H1 (cell line): ENCODE measurements at regions not wholly inside any gene's neighbourhood (a gene's known extent, or its start where the extent isn't known, plus 50 kb on each side); places are given as distances from the start of the nearest gene placed in this dataset.

ENCODE experiments used
- BRCA1 ChIP-seq: IDR thresholded peaks from 2 replicates; pipeline ENCODE4 v1.6.1; 2012; ENCODE audit warnings: low read depth, low read length, improper control_type of control experiment
- EP300 ChIP-seq, 2 experiments: IDR thresholded peaks; 1 replicate in 1 of 2; 2 replicates in 1 of 2; pipeline ENCODE4 v1.6.1; 2011 to 2012; ENCODE audit warnings: low read depth in 2 of 2, low read length in 2 of 2, mild to moderate bottlenecking in 2 of 2, borderline replicate concordance in 1 of 2, inconsistent platforms in 1 of 2, moderate library complexity in 1 of 2
- GTF2F1 ChIP-seq: IDR thresholded peaks from 2 replicates; pipeline ENCODE4 v1.6.1; 2012; ENCODE audit warnings: low read depth, low read length, improper control_type of control experiment, borderline replicate concordance
- JUN ChIP-seq: IDR thresholded peaks from 2 replicates; pipeline ENCODE4 v1.6.1; 2011; ENCODE audit warnings: low read depth, mild to moderate bottlenecking, improper control_type of control experiment, low read length
- NRF1 ChIP-seq: IDR thresholded peaks from 2 replicates; pipeline ENCODE4 v1.6.1; 2011; ENCODE audit warnings: mild to moderate bottlenecking, low read depth, low read length, improper control_type of control experiment
- PHF8 ChIP-seq: fragments of 200-600 bp; sonication (generic); conservative IDR thresholded peaks from 2 replicates; pipeline ENCODE4 v1.7.1; 2012; ENCODE audit warnings: low read depth, mild to moderate bottlenecking, inconsistent platforms, low read length, moderate library complexity
- POLR2A ChIP-seq, 2 experiments: IDR thresholded peaks; 1 replicate in 1 of 2; 2 replicates in 1 of 2; pipeline ENCODE4 v1.6.1; 2011; ENCODE audit warnings: low read depth in 2 of 2, low read length in 2 of 2, mild to moderate bottlenecking in 2 of 2; ENCODE audit errors: control extremely low read depth in 1 of 2
- POLR2AphosphoS5 ChIP-seq: IDR thresholded peaks from 2 replicates; pipeline ENCODE4 v1.6.1; 2011; ENCODE audit warnings: low read depth, low read length
- RBBP5 ChIP-seq: IDR thresholded peaks from 2 replicates; pipeline ENCODE4 v1.7.1; 2012; ENCODE audit warnings: low read depth, mild to moderate bottlenecking, inconsistent platforms, low read length, moderate library complexity, borderline replicate concordance
- RFX5 ChIP-seq: IDR thresholded peaks from 2 replicates; pipeline ENCODE4 v1.6.1; 2011; ENCODE audit warnings: low read depth, low read length, improper control_type of control experiment, borderline replicate concordance
- TF ChIP-seq, protein P1 (sequence below), 3 experiments: IDR thresholded peaks; 1 replicate in 2 of 3; 2 replicates in 1 of 3; pipeline versions ENCODE4 v1.5.1 to v1.6.1; 2011; ENCODE audit warnings: low read length in 3 of 3, mild to moderate bottlenecking in 3 of 3, inconsistent platforms in 2 of 3, low read depth in 1 of 3, moderate library complexity in 1 of 3; ENCODE audit not compliant: insufficient read depth in 1 of 3; ENCODE audit errors: control extremely low read depth in 1 of 3
- TF ChIP-seq, protein P2 (sequence below): IDR thresholded peaks from 2 replicates; pipeline ENCODE4 v1.6.1; 2012; ENCODE audit warnings: inconsistent platforms
- TF ChIP-seq, protein P3 (sequence below): IDR thresholded peaks from 2 replicates; pipeline ENCODE4 v1.6.1; 2012; ENCODE audit warnings: low read length, inconsistent platforms

DNA sequence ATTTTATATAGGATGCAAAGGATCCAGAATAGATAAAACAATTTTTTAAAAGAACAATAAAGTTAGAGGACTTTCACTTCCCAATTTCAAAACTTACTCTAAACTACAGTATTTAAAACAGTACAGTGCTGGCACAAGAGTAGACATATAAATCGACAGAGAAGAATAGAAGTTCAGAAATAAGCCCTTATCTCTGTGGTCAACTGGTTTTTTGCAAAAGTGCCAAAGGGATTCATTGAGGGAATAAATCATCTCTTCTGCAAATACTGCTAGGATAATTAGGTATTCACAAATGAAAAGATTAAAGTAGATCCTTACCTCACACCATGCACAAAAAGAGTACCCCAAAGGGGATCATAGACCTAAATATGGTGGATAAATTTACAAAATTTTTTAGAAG lies 431.0 kb upstream of the HTR2A start:
- TF ChIP-seq, protein P1, sequence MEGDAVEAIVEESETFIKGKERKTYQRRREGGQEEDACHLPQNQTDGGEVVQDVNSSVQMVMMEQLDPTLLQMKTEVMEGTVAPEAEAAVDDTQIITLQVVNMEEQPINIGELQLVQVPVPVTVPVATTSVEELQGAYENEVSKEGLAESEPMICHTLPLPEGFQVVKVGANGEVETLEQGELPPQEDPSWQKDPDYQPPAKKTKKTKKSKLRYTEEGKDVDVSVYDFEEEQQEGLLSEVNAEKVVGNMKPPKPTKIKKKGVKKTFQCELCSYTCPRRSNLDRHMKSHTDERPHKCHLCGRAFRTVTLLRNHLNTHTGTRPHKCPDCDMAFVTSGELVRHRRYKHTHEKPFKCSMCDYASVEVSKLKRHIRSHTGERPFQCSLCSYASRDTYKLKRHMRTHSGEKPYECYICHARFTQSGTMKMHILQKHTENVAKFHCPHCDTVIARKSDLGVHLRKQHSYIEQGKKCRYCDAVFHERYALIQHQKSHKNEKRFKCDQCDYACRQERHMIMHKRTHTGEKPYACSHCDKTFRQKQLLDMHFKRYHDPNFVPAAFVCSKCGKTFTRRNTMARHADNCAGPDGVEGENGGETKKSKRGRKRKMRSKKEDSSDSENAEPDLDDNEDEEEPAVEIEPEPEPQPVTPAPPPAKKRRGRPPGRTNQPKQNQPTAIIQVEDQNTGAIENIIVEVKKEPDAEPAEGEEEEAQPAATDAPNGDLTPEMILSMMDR (IDR thresholded peaks at IDR 0.05; ENCODE audit: control extremely low read depth in 1 of 3, insufficient read depth in 1 of 3, low read depth in 1 of 3, low read length in 3 of 3): no peak
- TF ChIP-seq POLR2A (IDR thresholded peaks at IDR 0.05; ENCODE audit: control extremely low read depth in 1 of 2, low read depth in 2 of 2, low read length in 2 of 2) (no peak), PHF8 (no peak), JUN (no peak), EP300 (IDR thresholded peaks at IDR 0.05; ENCODE audit: borderline replicate concordance in 1 of 2, low read depth in 2 of 2, low read length in 2 of 2) (no peak), NRF1 (no peak), RFX5 (no peak), RBBP5 (no peak), GTF2F1 (no peak), BRCA1 (no peak), POLR2AphosphoS5 (no peak)
- TF ChIP-seq, protein P2, sequence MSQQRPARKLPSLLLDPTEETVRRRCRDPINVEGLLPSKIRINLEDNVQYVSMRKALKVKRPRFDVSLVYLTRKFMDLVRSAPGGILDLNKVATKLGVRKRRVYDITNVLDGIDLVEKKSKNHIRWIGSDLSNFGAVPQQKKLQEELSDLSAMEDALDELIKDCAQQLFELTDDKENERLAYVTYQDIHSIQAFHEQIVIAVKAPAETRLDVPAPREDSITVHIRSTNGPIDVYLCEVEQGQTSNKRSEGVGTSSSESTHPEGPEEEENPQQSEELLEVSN: no peak
- TF ChIP-seq, protein P3, sequence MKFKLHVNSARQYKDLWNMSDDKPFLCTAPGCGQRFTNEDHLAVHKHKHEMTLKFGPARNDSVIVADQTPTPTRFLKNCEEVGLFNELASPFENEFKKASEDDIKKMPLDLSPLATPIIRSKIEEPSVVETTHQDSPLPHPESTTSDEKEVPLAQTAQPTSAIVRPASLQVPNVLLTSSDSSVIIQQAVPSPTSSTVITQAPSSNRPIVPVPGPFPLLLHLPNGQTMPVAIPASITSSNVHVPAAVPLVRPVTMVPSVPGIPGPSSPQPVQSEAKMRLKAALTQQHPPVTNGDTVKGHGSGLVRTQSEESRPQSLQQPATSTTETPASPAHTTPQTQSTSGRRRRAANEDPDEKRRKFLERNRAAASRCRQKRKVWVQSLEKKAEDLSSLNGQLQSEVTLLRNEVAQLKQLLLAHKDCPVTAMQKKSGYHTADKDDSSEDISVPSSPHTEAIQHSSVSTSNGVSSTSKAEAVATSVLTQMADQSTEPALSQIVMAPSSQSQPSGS: no peak
